HCT116 (cell line): ENCODE measurements at regions not wholly inside any gene's neighbourhood (a gene's known extent, or its start where the extent isn't known, plus 50 kb on each side); places are given as distances from the start of the nearest gene placed in this dataset.
A peak's percentile ranks its signal among the peaks of the same experiment; 100 is the strongest.

Source experiments
- ATAC-seq: fragments of 200-7000 bp; cut with Tn5 transposase; 2 replicates; pipeline ENCODE4 v1.9.1; 2020; ENCODE audit warnings: mild to moderate bottlenecking, moderate library complexity
- BruUV-seq: library from RNA; stranded (reverse); fragments of 400-500 nt; replicated peaks from 2 replicates; lab custom pipeline; 2021; lab: Mats Ljungman, UMichigan
- CTCF ChIA-PET: fragments of 300-600 bp; sonication (Branson Sonifier 250); formaldehyde crosslinking; loops from one replicate; lab custom pipeline; 2021; ENCODE audit warnings: antibody characterized with exemption; lab: Charles Lee
- POLR2A ChIA-PET: fragments of 300-600, 350-600 bp; sonication (Branson Sonifier 250); formaldehyde crosslinking; loops from one replicate; lab custom pipeline; 2021; ENCODE audit warnings: antibody characterized with exemption; lab: Charles Lee
- RAD21 ChIA-PET, 2 experiments: fragments of 300-600 bp; sonication (Branson Sonifier 250); formaldehyde crosslinking; loops; one replicate each; lab custom pipeline; 2023; ENCODE audit warnings: low total read pairs in 2 of 2; ENCODE audit not compliant: uncharacterized antibody in 2 of 2, unreplicated experiment in 2 of 2, low non-redundant PET in 1 of 2; lab: Charles Lee
- DNase-seq: peaks from one replicate; pipeline ENCODE4 v3.0.0-alpha.2; 2010; ENCODE audit warnings: low read depth, low spot score
- H2AFZ ChIP-seq: fragments of 200-600 bp; shearing (Covaris generic), sonication (generic); 2 replicates; pipeline ENCODE4 v1.6.1; 2017; ENCODE audit warnings: low read depth, mixed run types, mixed read lengths, antibody characterized with exemption, low read length; ENCODE audit not compliant: poor library complexity, severe bottlenecking
- H3K27ac ChIP-seq: 2 replicates; pipeline ENCODE4 v1.5.1; 2012; ENCODE audit warnings: low read depth, low read length
- H3K27me3 ChIP-seq: fragments of 200-600 bp; sonication (generic); 2 replicates; pipeline ENCODE4 v1.6.1; 2016; ENCODE audit warnings: mixed run types, low read length, mixed read lengths; ENCODE audit not compliant: insufficient read depth
- H3K36me3 ChIP-seq, 2 experiments: fragments of 200-500 bp in 1 of 2; fragments of 200-600 bp in 1 of 2; sonication (Bioruptor generic) in 1 of 2; sonication (generic) in 1 of 2; 2 replicates each; pipeline versions ENCODE4 v1.5.1 to v1.6.1; 2014 to 2016; ENCODE audit warnings: low read length in 2 of 2, inconsistent platforms in 1 of 2, mixed read lengths in 1 of 2, mixed run types in 1 of 2; ENCODE audit not compliant: insufficient read depth in 2 of 2, control insufficient read depth in 1 of 2
- H3K4me1 ChIP-seq, 2 experiments: fragments of 200-600 bp in 1 of 2; sonication (generic) in 1 of 2; 2 replicates each; pipeline versions ENCODE4 v1.5.1 to v1.6.1; 2012 to 2017; ENCODE audit warnings: low read length in 2 of 2, inconsistent platforms in 1 of 2, mild to moderate bottlenecking in 1 of 2, mixed read lengths in 1 of 2, mixed run types in 1 of 2, moderate library complexity in 1 of 2; ENCODE audit not compliant: insufficient read depth in 2 of 2, control insufficient read depth in 1 of 2
- H3K4me2 ChIP-seq: fragments of 200-600 bp; sonication (generic); 2 replicates; pipeline ENCODE4 v1.6.1; 2017; ENCODE audit warnings: mixed run types, low read length, mixed read lengths
- H3K4me3 ChIP-seq, 2 experiments: fragments of 200-600 bp in 1 of 2; sonication (generic) in 1 of 2; replicated peaks in 1 of 2; 2 replicates each; pipeline ENCODE4 v1.5.1; 2011 to 2016; ENCODE audit warnings: low read length in 2 of 2, control low read depth in 1 of 2, low read depth in 1 of 2, mild to moderate bottlenecking in 1 of 2, mixed read lengths in 1 of 2, mixed run types in 1 of 2
- H3K79me2 ChIP-seq: fragments of 200-600 bp; sonication (generic); 2 replicates; pipeline ENCODE4 v1.6.1; 2017; ENCODE audit warnings: mild to moderate bottlenecking, mixed run types, low read length, moderate library complexity, mixed read lengths; ENCODE audit not compliant: insufficient read depth
- H3K9ac ChIP-seq: fragments of 200-600 bp; sonication (generic); 2 replicates; pipeline ENCODE4 v1.6.1; 2016; ENCODE audit warnings: low read length, mixed read lengths
- H3K9me2 ChIP-seq: fragments of 200-600 bp; sonication (generic), shearing (Covaris generic); 2 replicates; pipeline ENCODE4 v1.6.1; 2017; ENCODE audit warnings: mixed run types, mild to moderate bottlenecking, moderate library complexity; ENCODE audit not compliant: insufficient read depth
- H3K9me3 ChIP-seq, 2 experiments: fragments of 200-500 bp in 1 of 2; fragments of 200-600 bp in 1 of 2; sonication (Bioruptor generic) in 1 of 2; sonication (generic) in 1 of 2; 2 replicates each; pipeline ENCODE4 v1.6.1; 2014 to 2017; ENCODE audit warnings: low read length in 2 of 2, mixed read lengths in 2 of 2, inconsistent platforms in 1 of 2, low read depth in 1 of 2, mild to moderate bottlenecking in 1 of 2, mixed run types in 1 of 2, moderate library complexity in 1 of 2; ENCODE audit not compliant: control insufficient read depth in 1 of 2, insufficient read depth in 1 of 2
- H4K20me1 ChIP-seq: fragments of 200-600 bp; sonication (generic), shearing (Covaris generic); 2 replicates; pipeline ENCODE4 v1.6.1; 2017; ENCODE audit warnings: mixed run types, mild to moderate bottlenecking, moderate library complexity; ENCODE audit not compliant: insufficient read depth
- CBX3 ChIP-seq: IDR thresholded peaks from 2 replicates; pipeline ENCODE4 v1.6.1; 2012; ENCODE audit warnings: low read depth
- CEBPB ChIP-seq: IDR thresholded peaks from 2 replicates; pipeline ENCODE4 v1.6.1; 2012; ENCODE audit warnings: low read depth
- CTCF ChIP-seq, 3 experiments: fragments of 200-600 bp in 1 of 3; sonication (generic) in 1 of 3; IDR thresholded peaks in 2 of 3; conservative IDR thresholded peaks in 1 of 3; 2 replicates each; pipeline ENCODE4 v1.5.1; 2012 to 2017; ENCODE audit warnings: low read depth in 2 of 3, low read length in 2 of 3, antibody characterized with exemption in 1 of 3, borderline replicate concordance in 1 of 3, control low read depth in 1 of 3, mild to moderate bottlenecking in 1 of 3, mixed read lengths in 1 of 3, mixed run types in 1 of 3, moderate library complexity in 1 of 3; ENCODE audit not compliant: insufficient read depth in 1 of 3
- EGR1 ChIP-seq: IDR thresholded peaks from 2 replicates; pipeline ENCODE4 v1.6.1; 2012; ENCODE audit warnings: low read depth
- EZH2phosphoT487 ChIP-seq: fragments of 200-600 bp; IDR thresholded peaks from 2 replicates; pipeline ENCODE4 v1.6.1; 2018; ENCODE audit warnings: antibody characterized with exemption, borderline replicate concordance
- JUND ChIP-seq: IDR thresholded peaks from 2 replicates; pipeline ENCODE4 v1.6.1; 2012
- POLR2A ChIP-seq: IDR thresholded peaks from 2 replicates; pipeline ENCODE4 v1.7.0; 2011; ENCODE audit warnings: borderline replicate concordance; ENCODE audit not compliant: insufficient read depth, insufficient read length; ENCODE audit errors: extremely low read depth
- POLR2AphosphoS5 ChIP-seq: IDR thresholded peaks from 2 replicates; pipeline ENCODE4 v1.6.1; 2011; ENCODE audit warnings: mild to moderate bottlenecking, low read depth, low read length, moderate library complexity
- RAD21 ChIP-seq: IDR thresholded peaks from 2 replicates; pipeline ENCODE4 v1.6.1; 2012; ENCODE audit warnings: low read depth, mild to moderate bottlenecking
- SIN3A ChIP-seq: IDR thresholded peaks from 2 replicates; pipeline ENCODE4 v1.6.1; 2012; ENCODE audit warnings: low read depth
- SP1 ChIP-seq: IDR thresholded peaks from 2 replicates; pipeline ENCODE4 v1.6.1; 2012; ENCODE audit warnings: low read depth
- SRF ChIP-seq: IDR thresholded peaks from 2 replicates; pipeline ENCODE4 v1.6.1; 2012; ENCODE audit warnings: low read depth
- TCF7L2 ChIP-seq: IDR thresholded peaks from 2 replicates; pipeline ENCODE4 v1.7.0; 2011; ENCODE audit warnings: borderline replicate concordance, inconsistent platforms; ENCODE audit not compliant: insufficient read depth, insufficient read length; ENCODE audit errors: extremely low read depth
- ZBTB33 ChIP-seq: IDR thresholded peaks from 2 replicates; pipeline ENCODE4 v1.6.1; 2011; ENCODE audit warnings: mild to moderate bottlenecking, low read length, moderate library complexity; ENCODE audit not compliant: insufficient replicate concordance; ENCODE audit errors: extremely low read depth
- ZFX ChIP-seq: fragments of 450-650 bp; IDR thresholded peaks from 2 replicates; pipeline ENCODE4 v1.6.1; 2017
- intact Hi-C: fragments of 100-400 bp; cut with micrococcal nuclease; formaldehyde crosslinking; loops from 2 replicates; pipeline ENCODE4 v1.10.0; 2022

GRCh38 chr4:125741825-125742452 is 427.2 kb downstream of the FAT4 start:
- POLR2A ChIA-PET, result no interaction called here
- Histone ChIP-seq H3K4me2 (no peak overlapping the region), H3K36me3 (no peaks in the 10 kb centered on the region), H3K27ac (no peak overlapping the region), H3K79me2 (no peaks in the 10 kb centered on the region), H4K20me1 (no peaks in the 10 kb centered on the region), H3K4me1 (no peaks in the 10 kb centered on the region), H3K9ac (no peak overlapping the region), H3K9me3 (no peaks in the 10 kb centered on the region), H3K4me3 (no peak overlapping the region), H3K9me2 (no peaks in the 10 kb centered on the region), H3K27me3 (no peaks in the 10 kb centered on the region), H2AFZ (peak overlapping the region; percentile 93)
- DNase-seq (no peak), ATAC-seq (peak; percentile 76)
- CTCF ChIA-PET, result no interaction called here
- BruUV-seq, result no TSS peak
- TF ChIP-seq POLR2AphosphoS5 (no peak), EGR1 (peak; percentile 53; the same call in 1 of the 2 replicates), TCF7L2 (no peak), EZH2phosphoT487 (no peak), RAD21 (peak; percentile 70), POLR2A (no peak), JUND (no peak), ZBTB33 (no peak), CEBPB (no peak), SRF (no peak), CBX3 (no peak), ZFX (no peak), SP1 (no peak), CTCF (IDR thresholded peaks at IDR 0.05 in 2 of 3, conservative IDR thresholded peaks at IDR 0.05 in 1 of 3; ENCODE audit: borderline replicate concordance in 1 of 3, insufficient read depth in 1 of 3, low read depth in 2 of 3, low read length in 2 of 3) (peak; percentile 24 to 69 (median 61)), SIN3A (no peak)
- RAD21 ChIA-PET, result no interaction called here
- intact Hi-C loops, result loop anchor here (2.0 kb wide), 1 partner anchor 427 kb away; the partner anchor contains the start of gene FAT4
